ENCODE measurements at regions not wholly inside any gene's neighbourhood (a gene's known extent, or its start where the extent isn't known, plus 50 kb on each side); places are given as distances from the start of the nearest gene placed in this dataset.

- no peaks in the 10 kb centered on the region for H3K36me3 ChIP-seq
- H3K27me3 ChIP-seq = no peaks in the 10 kb centered on the region
- H3K4me1 ChIP-seq = no peaks in the 10 kb centered on the region
- ATAC-seq = no peak
- no peak overlapping the region for H3K4me3 ChIP-seq
- no peak for DNase-seq
- no peaks in the 10 kb centered on the region for H3K9me3 ChIP-seq
- TF ChIP-seq, protein P1, sequence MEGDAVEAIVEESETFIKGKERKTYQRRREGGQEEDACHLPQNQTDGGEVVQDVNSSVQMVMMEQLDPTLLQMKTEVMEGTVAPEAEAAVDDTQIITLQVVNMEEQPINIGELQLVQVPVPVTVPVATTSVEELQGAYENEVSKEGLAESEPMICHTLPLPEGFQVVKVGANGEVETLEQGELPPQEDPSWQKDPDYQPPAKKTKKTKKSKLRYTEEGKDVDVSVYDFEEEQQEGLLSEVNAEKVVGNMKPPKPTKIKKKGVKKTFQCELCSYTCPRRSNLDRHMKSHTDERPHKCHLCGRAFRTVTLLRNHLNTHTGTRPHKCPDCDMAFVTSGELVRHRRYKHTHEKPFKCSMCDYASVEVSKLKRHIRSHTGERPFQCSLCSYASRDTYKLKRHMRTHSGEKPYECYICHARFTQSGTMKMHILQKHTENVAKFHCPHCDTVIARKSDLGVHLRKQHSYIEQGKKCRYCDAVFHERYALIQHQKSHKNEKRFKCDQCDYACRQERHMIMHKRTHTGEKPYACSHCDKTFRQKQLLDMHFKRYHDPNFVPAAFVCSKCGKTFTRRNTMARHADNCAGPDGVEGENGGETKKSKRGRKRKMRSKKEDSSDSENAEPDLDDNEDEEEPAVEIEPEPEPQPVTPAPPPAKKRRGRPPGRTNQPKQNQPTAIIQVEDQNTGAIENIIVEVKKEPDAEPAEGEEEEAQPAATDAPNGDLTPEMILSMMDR (IDR thresholded peaks at IDR 0.05) = no peak
- intact Hi-C loops (cut with DNase I) = no loop called here
- no peak overlapping the region for H3K27ac ChIP-seq
These were observed 374.8 kb downstream of the INHBA start for GRCh38 chr7:41328131-41328530.

- no peak for DNase-seq
- Histone ChIP-seq H3K4me1 (no peaks in the 10 kb centered on the region), H3K4me3 (no peak overlapping the region), H3K27me3 (no peaks in the 10 kb centered on the region), H3K36me3 (no peaks in the 10 kb centered on the region), H3K27ac (no peak overlapping the region), H3K9me3 (no peaks in the 10 kb centered on the region)
- ATAC-seq = no peak
- intact Hi-C loops (cut with DNase I) = no loop called here
- TF ChIP-seq, protein P1 (IDR thresholded peaks at IDR 0.05) = no peak
These were observed 376.3 kb downstream of the INHBA start for GRCh38 chr7:41326616-41327015.

DNA sequence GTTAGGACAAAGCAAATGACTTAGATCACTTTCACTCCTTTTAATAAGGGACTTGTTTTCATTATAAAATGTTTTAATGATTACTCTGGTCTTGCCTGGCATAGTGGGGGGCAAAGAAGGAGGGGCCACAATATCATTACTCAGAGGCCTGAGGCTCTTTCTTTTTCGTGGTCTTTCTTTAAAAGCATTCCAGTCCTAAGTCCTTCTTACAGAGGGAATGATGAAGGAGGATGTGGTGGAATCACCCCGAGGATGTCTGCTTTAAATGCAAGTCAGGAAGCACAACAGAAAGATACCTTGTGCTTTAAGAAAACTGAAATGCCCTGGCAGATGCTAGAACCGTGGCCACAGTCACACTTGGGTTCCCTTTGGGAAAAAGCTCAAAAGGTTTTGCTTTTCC, 379.1 kb downstream of the INHBA start:
- no peak overlapping the region for H3K4me3 ChIP-seq
- H3K27me3 ChIP-seq = no peaks in the 10 kb centered on the region
- no peak overlapping the region for H3K27ac ChIP-seq
- H3K4me1 ChIP-seq = no peaks in the 10 kb centered on the region
- TF ChIP-seq, protein P1 (IDR thresholded peaks at IDR 0.05) = no peak
- H3K9me3 ChIP-seq = no peaks in the 10 kb centered on the region
- DNase-seq (no peak), ATAC-seq (no peak)
- H3K36me3 ChIP-seq = no peaks in the 10 kb centered on the region
- intact Hi-C loops (cut with DNase I) = no loop called here

- H3K9me3 ChIP-seq = no peaks in the 10 kb centered on the region
- TF ChIP-seq, protein P1 (IDR thresholded peaks at IDR 0.05) = no peak
- H3K27ac ChIP-seq = no peak overlapping the region
- H3K4me3 ChIP-seq = no peak overlapping the region
- H3K4me1 ChIP-seq = no peaks in the 10 kb centered on the region
- no peak for DNase-seq
- intact Hi-C loops (cut with DNase I) = no loop called here
- no peak for ATAC-seq
- no peaks in the 10 kb centered on the region for H3K36me3 ChIP-seq
- H3K27me3 ChIP-seq = no peaks in the 10 kb centered on the region
These were observed 383.3 kb downstream of the INHBA start for GRCh38 chr7:41319581-41319980.

DNA sequence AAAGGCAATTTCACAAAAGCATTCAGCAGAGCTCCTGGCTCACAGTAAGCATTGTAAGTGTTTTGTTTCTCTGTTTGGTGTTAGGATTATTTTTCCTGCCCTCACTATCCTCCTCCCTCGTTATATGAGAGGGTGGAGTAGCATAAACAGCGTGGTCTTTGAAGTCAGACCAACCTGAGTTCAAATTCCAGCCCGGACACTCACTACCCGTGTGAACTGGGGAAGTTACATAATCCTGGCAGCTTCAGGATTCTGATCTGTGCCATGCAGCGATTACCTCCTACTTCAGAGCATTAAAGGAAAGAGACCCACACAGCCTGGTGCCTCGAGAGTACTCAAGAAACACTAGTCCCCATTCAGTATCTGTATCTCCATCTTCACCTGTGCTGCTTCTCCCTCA, 386.5 kb downstream of the INHBA start:
- Histone ChIP-seq H3K4me3 (no peak overlapping the region), H3K27me3 (no peaks in the 10 kb centered on the region), H3K27ac (no peak overlapping the region), H3K4me1 (no peaks in the 10 kb centered on the region), H3K9me3 (no peaks in the 10 kb centered on the region), H3K36me3 (no peaks in the 10 kb centered on the region)
- TF ChIP-seq, protein P1 (IDR thresholded peaks at IDR 0.05) = no peak
- intact Hi-C loops (cut with DNase I) = no loop called here
- DNase-seq (no peak), ATAC-seq (no peak)

Measured in left lung (tissue), 4 donors.